Activated CD8-positive, alpha-beta memory T cell treated with anti-CD3 and anti-CD28 coated beads, Interleukin-2, amount 50 U/mL, for 4 hours (primary cell): ENCODE measurements at regions not wholly inside any gene's neighbourhood (a gene's known extent, or its start where the extent isn't known, plus 50 kb on each side); places are given as distances from the start of the nearest gene placed in this dataset.

Source experiments
- DNase-seq: peaks from one replicate; pipeline ENCODE4 v3.0.0-alpha.2; 2020

DNA sequence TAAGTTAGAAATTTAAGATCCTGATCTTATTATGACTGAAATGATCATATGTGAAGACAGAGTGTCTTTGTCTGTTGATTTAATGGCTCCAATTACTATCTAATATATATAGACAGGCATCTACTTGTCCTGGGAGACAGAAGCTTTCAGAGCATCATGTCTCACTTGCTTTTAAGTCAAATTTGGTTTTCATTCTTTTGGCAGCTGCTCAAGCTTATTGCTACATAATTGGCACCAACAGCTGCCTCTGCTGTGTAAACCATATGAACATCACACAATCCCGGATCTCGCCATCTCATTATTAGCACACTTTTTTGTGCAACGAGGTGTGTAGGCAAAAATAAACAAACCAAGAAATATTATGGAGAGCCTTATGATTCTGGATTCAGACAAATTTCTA is 1717.9 kb downstream of the EFNA5 start:
- no peak for DNase-seq

- no peak for DNase-seq
These were observed 1723.3 kb downstream of the EFNA5 start for GRCh38 chr5:105947461-105947860.

DNA sequence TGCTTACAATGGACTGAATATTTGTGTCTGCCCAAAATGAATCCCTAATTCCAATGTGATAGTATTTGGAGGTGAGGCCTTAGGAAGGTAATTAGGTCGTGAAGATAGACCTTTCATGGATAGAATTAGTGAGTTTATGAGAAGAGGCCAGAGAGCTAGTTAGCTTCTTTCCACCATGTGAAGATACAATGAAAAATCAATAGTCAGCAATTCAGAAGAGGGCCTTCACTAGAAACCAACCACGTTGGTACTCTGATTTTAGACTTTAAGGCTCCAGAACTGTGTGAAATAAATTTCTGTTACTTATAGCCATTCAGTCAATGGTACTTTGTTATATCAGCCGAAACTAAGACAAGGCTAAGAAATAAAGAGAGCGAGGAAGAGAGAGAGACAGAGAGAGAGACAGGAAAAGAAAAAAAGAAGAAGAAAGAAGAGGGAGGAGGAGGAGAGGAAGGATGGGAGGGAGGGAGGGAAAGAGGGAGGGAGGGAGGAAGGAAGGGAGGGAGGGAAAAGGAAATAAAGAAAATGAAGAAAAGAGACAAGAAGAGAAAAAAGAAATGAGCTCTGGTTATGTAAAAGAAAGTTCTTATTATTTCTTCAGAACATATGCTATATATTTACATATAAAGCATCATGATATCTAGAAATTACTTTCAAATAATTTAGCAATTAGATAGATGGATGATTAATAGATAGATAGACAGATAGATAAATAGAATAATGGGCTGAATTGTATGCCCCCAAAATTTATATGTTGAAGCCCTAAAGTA is 1725.3 kb downstream of the EFNA5 start:
- DNase-seq = no peak

DNA sequence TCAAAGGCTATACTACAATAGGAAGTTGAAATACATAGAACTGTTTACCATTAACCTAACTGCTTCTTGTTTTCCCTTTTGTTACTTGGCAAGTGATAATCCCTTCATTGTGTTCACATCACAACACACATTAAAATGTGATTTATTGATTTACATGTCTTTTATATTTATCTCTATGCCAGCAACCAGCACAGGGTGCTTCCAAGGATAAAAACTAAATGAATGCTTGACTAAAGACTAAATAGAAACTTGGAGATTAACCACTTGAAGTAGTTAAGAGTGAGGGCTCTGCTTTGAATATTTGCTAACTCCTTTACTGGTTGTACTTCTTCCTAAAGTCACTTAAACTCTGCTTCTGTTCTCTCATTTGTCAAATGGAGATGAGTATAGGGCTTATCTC is 1730.6 kb downstream of the EFNA5 start:
- no peak for DNase-seq

GRCh38 chr5:105934171-105934570 is 1736.6 kb downstream of the EFNA5 start:
- no peak for DNase-seq

DNA sequence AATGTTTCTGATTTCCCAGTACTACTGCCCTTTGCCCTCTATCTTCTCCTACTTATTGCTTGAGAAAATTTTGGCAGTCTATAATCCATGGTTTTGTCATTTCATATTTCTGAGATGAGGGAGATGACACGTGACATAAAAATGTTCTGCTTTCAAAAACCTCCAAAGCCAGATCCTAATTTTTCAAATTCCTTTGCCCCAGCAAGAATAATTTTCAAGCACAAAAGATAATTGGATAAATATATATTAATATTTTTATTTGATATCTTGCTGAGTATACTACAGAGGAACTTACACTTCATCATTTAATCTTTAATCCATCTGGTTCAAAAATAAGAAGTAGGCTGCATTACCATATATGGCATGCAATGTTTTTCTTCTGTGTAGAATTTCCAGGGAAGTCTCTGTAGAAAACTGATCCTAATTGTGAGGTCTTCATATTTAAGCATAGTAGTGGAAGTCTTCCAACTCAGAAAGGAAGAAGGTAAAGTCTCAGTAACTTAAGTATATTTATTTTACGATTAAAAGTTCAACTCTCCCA is 1738.8 kb downstream of the EFNA5 start:
- DNase-seq = no peak

DNA sequence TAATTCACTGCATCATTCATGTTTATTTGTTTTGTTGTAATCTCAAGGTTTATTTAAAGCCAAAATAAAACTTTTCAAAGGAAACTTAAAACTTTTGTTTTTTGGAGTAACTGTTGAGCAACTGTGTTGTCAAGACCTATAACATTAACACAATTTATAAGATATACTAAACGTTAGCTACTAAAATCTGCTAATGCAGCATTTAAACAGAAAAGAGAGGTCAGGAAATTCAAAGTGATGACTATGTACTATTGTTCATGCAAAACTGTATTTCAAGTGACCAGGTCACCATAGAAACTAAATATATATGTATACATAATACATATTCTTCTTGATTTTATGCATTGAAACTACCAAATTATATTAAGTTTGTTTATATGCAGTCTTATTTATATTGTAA is 1740.9 kb downstream of the EFNA5 start:
- no peak for DNase-seq

GRCh38 chr5:105924366-105924765 is 1746.4 kb downstream of the EFNA5 start:
- DNase-seq = no peak

DNA sequence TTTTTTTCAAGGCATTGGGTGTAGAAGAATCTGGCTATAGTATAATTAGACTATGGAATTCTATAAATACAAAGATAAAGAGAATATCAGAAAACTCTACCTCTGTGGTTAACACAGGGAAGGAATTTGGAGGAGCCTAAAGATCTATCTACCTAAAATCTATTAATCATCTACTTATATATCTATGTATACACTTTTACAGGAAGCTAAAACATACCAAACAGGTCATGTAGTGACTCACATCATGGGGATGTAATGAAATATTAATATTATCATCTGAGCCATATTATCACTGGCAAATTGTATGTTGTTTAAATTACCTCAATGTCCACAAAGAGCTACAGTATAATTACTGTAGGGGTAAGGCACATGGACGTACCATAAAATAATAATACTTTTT is 1748.2 kb downstream of the EFNA5 start:
- no peak for DNase-seq

GRCh38 chr5:105922080-105922479 is 1748.7 kb downstream of the EFNA5 start:
- no peak for DNase-seq

DNA sequence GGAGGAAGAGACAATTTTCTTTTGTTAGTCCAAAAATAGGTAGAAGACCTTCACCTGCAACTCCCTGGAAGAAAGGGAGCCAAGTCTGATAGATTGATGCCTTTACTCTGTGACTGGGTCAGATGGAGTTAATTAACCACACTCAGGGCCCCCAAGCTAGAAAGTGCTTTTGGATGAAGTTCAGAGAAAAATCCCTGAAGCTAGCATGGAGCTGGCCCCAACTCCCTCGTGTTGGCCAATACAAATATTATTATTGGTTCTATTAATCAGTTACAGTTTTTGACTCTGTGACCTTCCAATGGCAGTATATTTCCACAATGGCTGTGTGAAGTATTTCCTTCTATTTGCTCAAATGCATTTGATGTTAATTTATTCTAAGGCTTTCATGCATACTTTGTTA is 1753.5 kb downstream of the EFNA5 start:
- no peak for DNase-seq

- no peak for DNase-seq
These were observed 1763.7 kb downstream of the EFNA5 start for GRCh38 chr5:105907016-105907415.

DNA sequence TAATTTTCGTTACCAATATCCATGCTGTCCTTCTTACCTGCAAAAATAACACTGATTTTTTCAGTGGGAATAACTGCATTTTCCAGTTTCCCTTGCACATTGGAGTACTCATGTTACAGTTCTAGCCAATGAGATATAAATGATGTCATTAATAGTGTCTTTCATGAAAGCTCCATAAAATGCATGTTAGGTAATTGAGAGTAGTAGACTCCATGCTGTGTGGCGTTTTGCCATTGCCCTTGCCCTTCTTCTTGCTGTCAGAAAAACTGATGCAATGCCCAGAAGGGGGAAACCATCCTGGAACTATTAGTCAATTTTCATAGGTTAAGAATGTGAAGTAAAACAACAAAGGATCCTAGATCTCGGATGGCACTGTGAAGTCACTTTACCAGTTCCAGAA is 1765.3 kb downstream of the EFNA5 start:
- DNase-seq = no peak

- no peak for DNase-seq
These were observed 1767.7 kb downstream of the EFNA5 start for GRCh38 chr5:105903069-105903468.

GRCh38 chr5:105899726-105900125 is 1771.0 kb downstream of the EFNA5 start:
- DNase-seq = no peak

- DNase-seq = no peak
These were observed 1772.6 kb downstream of the EFNA5 start for GRCh38 chr5:105898183-105898582.

GRCh38 chr5:105885266-105885665 is 1785.5 kb downstream of the EFNA5 start:
- no peak for DNase-seq

GRCh38 chr5:105882956-105883481 is 1787.7 kb downstream of the EFNA5 start:
- DNase-seq = no peak

DNA sequence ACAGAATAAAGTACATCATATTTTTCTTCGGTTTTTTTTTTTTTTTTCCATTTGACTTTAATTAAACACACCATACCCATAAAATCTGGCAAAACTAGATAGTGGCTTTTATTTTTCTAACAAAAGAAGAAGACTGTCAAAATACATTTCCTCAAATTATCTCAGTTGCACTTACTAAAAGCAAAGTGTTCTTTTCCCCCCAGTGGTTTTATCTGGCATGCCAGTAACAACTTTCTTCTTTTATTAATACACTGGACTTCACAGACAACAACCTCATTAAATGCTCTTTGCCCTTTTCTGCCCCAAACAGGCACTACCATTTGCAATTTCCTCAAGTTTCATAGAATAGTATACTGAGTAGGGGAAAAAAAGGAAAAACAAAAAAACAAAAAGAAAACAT is 1792.3 kb downstream of the EFNA5 start:
- no peak for DNase-seq

DNA sequence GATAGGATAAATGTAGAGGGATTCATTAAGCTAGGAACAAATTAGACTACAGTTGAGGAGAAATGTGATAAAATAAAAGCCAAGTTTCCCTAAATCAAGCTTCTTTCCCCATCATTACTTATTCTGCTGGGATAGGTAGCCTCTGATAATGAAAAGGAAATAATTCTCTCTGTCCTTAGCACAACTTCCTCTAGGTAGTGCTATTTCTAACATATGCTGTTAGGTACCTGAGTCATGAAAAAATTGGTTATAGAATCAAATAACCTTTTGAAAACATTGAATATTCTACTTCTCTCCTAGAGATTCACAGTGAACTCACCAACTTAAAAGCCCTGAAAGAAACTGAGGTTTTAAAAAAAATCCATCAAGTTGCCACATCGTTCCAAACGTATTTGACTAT is 1793.1 kb downstream of the EFNA5 start:
- no peak for DNase-seq

- DNase-seq = no peak
These were observed 1796.4 kb downstream of the EFNA5 start for GRCh38 chr5:105874316-105874715.

GRCh38 chr5:105872569-105873270 is 1798.0 kb downstream of the EFNA5 start:
- no peak for DNase-seq

GRCh38 chr5:105868038-105868780 is 1802.5 kb downstream of the EFNA5 start:
- no peak for DNase-seq
